Upper lobe of left lung (tissue), 6 donors: ENCODE measurements at regions not wholly inside any gene's neighbourhood (a gene's known extent, or its start where the extent isn't known, plus 50 kb on each side); places are given as distances from the start of the nearest gene placed in this dataset.

Source experiments
- ATAC-seq, 2 donors: fragments of 200-7000 bp; cut with Tn5 transposase; one replicate each; pipeline ENCODE4 v1.9.1; 2022; ENCODE audit warnings: mild to moderate bottlenecking in 2 of 2, moderate library complexity in 2 of 2; ENCODE audit not compliant: low FRiP score in 2 of 2
- DNase-seq, 2 donors: peaks; one replicate each; pipeline ENCODE4 v3.0.0-alpha.2; 2019 to 2020
- H3K27ac ChIP-seq, 4 donors: fragments of 200-600 bp; sonication (generic); one replicate each; pipeline ENCODE4 v1.5.1; 2016 to 2019
- H3K27me3 ChIP-seq, 4 donors: fragments of 200-600 bp; sonication (generic); one replicate each; pipeline ENCODE4 v1.5.1; 2017 to 2019
- H3K36me3 ChIP-seq, 4 donors: fragments of 200-600 bp; sonication (generic); one replicate each; pipeline ENCODE4 v1.5.1; 2016 to 2019
- H3K4me1 ChIP-seq, 4 donors: fragments of 200-600 bp; sonication (generic); one replicate each; pipeline ENCODE4 v1.5.1; 2018 to 2019
- H3K4me3 ChIP-seq, 4 donors: fragments of 200-600 bp; sonication (generic); one replicate each; pipeline ENCODE4 v1.5.1; 2017 to 2019; ENCODE audit warnings: mild to moderate bottlenecking in 2 of 4, moderate library complexity in 1 of 4
- H3K9me3 ChIP-seq, 4 donors: fragments of 200-600 bp; sonication (generic); one replicate each; pipeline ENCODE4 v1.5.1; 2018 to 2019
- CTCF ChIP-seq, 6 experiments: fragments of 450-650 bp in 4 of 6; fragments of 200-600 bp in 2 of 6; sonication (generic) in 2 of 6; IDR thresholded peaks; one replicate each; pipeline ENCODE4 v1.5.1; 2016 to 2019; ENCODE audit warnings: antibody characterized with exemption in 6 of 6
- EP300 ChIP-seq, 4 donors: sonication (generic); formaldehyde crosslinking; IDR thresholded peaks; one replicate each; pipeline ENCODE4 v1.5.1; 2017; ENCODE audit warnings: antibody characterized with exemption in 4 of 4, control low read depth in 2 of 4
- POLR2A ChIP-seq, 4 donors: fragments of 450-650 bp; IDR thresholded peaks; one replicate each; pipeline ENCODE4 v1.5.1; 2016 to 2017; ENCODE audit warnings: antibody characterized with exemption in 4 of 4, mild to moderate bottlenecking in 2 of 4
- POLR2AphosphoS5 ChIP-seq, 2 donors: sonication (generic); formaldehyde crosslinking; IDR thresholded peaks; one replicate each; pipeline ENCODE4 v1.5.1; 2017; ENCODE audit warnings: antibody characterized with exemption in 2 of 2
- WGBS, 2 donors: methylation state at CpG; one replicate each; pipeline ENCODE4 v1.1.5; 2017 to 2018; 5-methylcytosine and 5-hydroxymethylcytosine counted together
- donor health status: DM: no; HTN: no; CAD: no; lungs with moderate emphysema.
- donor health status: DM: no; HTN: yes; CAD: no; lungs with severe emphysema.

- H3K36me3 ChIP-seq: no peaks in the 10 kb centered on the region
- DNase-seq (no peak), ATAC-seq (no peak)
- 96 to 97% methylated on average over 2 of the region's 2 CpGs for WGBS, 2 donors
- H3K27me3 ChIP-seq: no peaks in the 10 kb centered on the region
- H3K4me3 ChIP-seq: no peak overlapping the region
- H3K27ac ChIP-seq: no peak overlapping the region
- TF ChIP-seq CTCF (IDR thresholded peaks at IDR 0.05) (no peak), POLR2AphosphoS5 (IDR thresholded peaks at IDR 0.05) (no peak), POLR2A (IDR thresholded peaks at IDR 0.05) (no peak), EP300 (IDR thresholded peaks at IDR 0.05) (no peak)
- H3K4me1 ChIP-seq: no peaks in the 10 kb centered on the region
- H3K9me3 ChIP-seq: no peaks in the 10 kb centered on the region
Observed at GRCh38 chr3:40837300-40837699, 312.5 kb downstream of the ZNF621 start.

DNA sequence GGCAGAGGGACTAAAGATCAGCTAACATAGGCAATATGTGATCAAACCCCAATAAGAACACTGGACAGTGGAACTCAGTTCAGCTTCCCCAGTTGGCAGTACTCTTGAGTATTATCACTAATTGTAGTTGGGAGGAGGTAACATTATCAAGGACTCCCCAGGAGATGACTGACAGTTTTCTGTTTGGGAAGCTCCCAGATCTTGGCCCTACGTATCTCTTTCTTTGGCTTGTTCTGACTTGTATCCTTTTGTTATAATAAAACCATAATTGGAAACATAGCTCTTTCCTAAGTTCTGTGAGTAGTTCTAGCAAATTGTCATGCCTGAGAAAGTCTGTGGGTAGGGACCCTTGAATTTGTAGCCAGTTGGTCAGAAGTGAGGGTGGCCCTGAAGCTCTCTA lies 316.4 kb downstream of the ZNF621 start:
- Histone ChIP-seq H3K9me3 (peaks cover 0 to 7% (median 2%) of the 10 kb centered on the region in 4 donors), H3K4me1 (no peaks in the 10 kb centered on the region), H3K27me3 (no peaks in the 10 kb centered on the region), H3K4me3 (no peak overlapping the region), H3K36me3 (no peaks in the 10 kb centered on the region), H3K27ac (no peak overlapping the region)
- DNase-seq (no peak), ATAC-seq (no peak)
- TF ChIP-seq CTCF (IDR thresholded peaks at IDR 0.05) (no peak), POLR2A (IDR thresholded peaks at IDR 0.05) (no peak), EP300 (IDR thresholded peaks at IDR 0.05) (no peak), POLR2AphosphoS5 (IDR thresholded peaks at IDR 0.05) (no peak)
- 92 to 94% methylated on average over 1 of the region's 1 CpG for WGBS, 2 donors

GRCh38 chr3:40841570-40842109 lies 316.9 kb downstream of the ZNF621 start:
- TF ChIP-seq POLR2A (IDR thresholded peaks at IDR 0.05) (no peak), CTCF (IDR thresholded peaks at IDR 0.05) (no peak), EP300 (IDR thresholded peaks at IDR 0.05) (no peak), POLR2AphosphoS5 (IDR thresholded peaks at IDR 0.05) (no peak)
- H3K27ac ChIP-seq: no peak overlapping the region
- H3K4me1 ChIP-seq: no peaks in the 10 kb centered on the region
- DNase-seq (no peak), ATAC-seq (no peak)
- H3K27me3 ChIP-seq: no peaks in the 10 kb centered on the region
- no peaks in the 10 kb centered on the region for H3K36me3 ChIP-seq
- peaks cover 0 to 7% (median 2%) of the 10 kb centered on the region in 4 donors for H3K9me3 ChIP-seq
- H3K4me3 ChIP-seq: no peak overlapping the region

DNA sequence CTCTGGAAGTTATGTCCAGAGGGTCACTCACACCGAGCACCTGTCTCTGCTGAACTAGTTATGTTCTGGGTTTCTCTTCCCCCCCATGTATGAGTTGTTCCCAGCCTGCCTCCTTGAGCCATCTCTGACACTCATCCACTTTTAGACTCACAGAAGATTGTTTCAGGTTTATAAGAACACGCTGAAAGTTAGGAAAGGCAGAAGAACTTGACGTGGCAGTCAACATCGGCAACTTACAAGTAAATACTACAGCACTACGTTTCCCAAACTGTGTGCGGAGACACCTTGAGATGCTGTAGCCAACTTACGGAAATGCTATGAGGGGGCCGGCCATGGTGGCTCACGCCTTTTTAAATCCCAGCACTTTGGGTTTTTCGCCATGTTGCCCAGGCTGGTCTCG lies 318.0 kb downstream of the ZNF621 start:
- Histone ChIP-seq H3K4me1 (no peaks in the 10 kb centered on the region), H3K27me3 (no peaks in the 10 kb centered on the region), H3K4me3 (no peak overlapping the region), H3K36me3 (no peaks in the 10 kb centered on the region), H3K27ac (no peak overlapping the region), H3K9me3 (peaks cover 0 to 7% (median 2%) of the 10 kb centered on the region in 4 donors)
- WGBS, 2 donors: 93 to 99% methylated on average over 11 of the region's 11 CpGs
- DNase-seq (no peak), ATAC-seq (no peak)
- TF ChIP-seq CTCF (IDR thresholded peaks at IDR 0.05) (no peak), EP300 (IDR thresholded peaks at IDR 0.05) (no peak), POLR2A (IDR thresholded peaks at IDR 0.05) (no peak), POLR2AphosphoS5 (IDR thresholded peaks at IDR 0.05) (no peak)

GRCh38 chr3:40843208-40843624 lies 318.5 kb downstream of the ZNF621 start:
- Histone ChIP-seq H3K9me3 (peaks cover 0 to 7% (median 2%) of the 10 kb centered on the region in 4 donors), H3K27me3 (no peaks in the 10 kb centered on the region), H3K36me3 (no peaks in the 10 kb centered on the region), H3K27ac (no peak overlapping the region), H3K4me1 (no peaks in the 10 kb centered on the region), H3K4me3 (no peak overlapping the region)
- DNase-seq (no peak), ATAC-seq (no peak)
- WGBS, 2 donors: 75 to 79% methylated on average over 2 of the region's 2 CpGs
- TF ChIP-seq EP300 (IDR thresholded peaks at IDR 0.05) (no peak), CTCF (IDR thresholded peaks at IDR 0.05) (no peak), POLR2AphosphoS5 (IDR thresholded peaks at IDR 0.05) (no peak), POLR2A (IDR thresholded peaks at IDR 0.05) (no peak)
